Stimulated activated naive CD8-positive, alpha-beta T cell treated with anti-CD3 and anti-CD28 coated beads, Interleukin-15, amount 100 ng/mL, for 72 hours (primary cell): ENCODE measurements at regions not wholly inside any gene's neighbourhood (a gene's known extent, or its start where the extent isn't known, plus 50 kb on each side); places are given as distances from the start of the nearest gene placed in this dataset.

Source experiments
- ATAC-seq: fragments of 150-1000 bp; cut with Tn5 transposase; 2 replicates; pipeline ENCODE4 v1.10.0; 2021; ENCODE audit warnings: mild to moderate bottlenecking, moderate library complexity
- DNase-seq, 2 donors: peaks; one replicate each; pipeline ENCODE4 v3.0.0; 2021 to 2022
- H3K27ac Mint-ChIP-seq, 2 donors: one replicate each; pipeline ENCODE4 v1.8.0; 2022; ENCODE audit warnings: mild to moderate bottlenecking in 2 of 2, mixed read lengths in 2 of 2, moderate library complexity in 2 of 2
- H3K27me3 Mint-ChIP-seq: one replicate; pipeline ENCODE4 v1.8.0; 2022; ENCODE audit warnings: mixed read lengths
- H3K4me1 Mint-ChIP-seq: one replicate; pipeline ENCODE4 v1.8.0; 2022; ENCODE audit warnings: mild to moderate bottlenecking, mixed read lengths
- H3K4me3 Mint-ChIP-seq, 2 donors: one replicate each; pipeline ENCODE4 v1.8.0; 2022; ENCODE audit warnings: mild to moderate bottlenecking in 2 of 2, mixed read lengths in 2 of 2, moderate library complexity in 1 of 2
- H3K9me3 Mint-ChIP-seq, 2 donors: one replicate each; pipeline ENCODE4 v1.8.0; 2022; ENCODE audit warnings: mixed read lengths in 2 of 2

GRCh38 chr17:77666462-77666861 lies 292.0 kb upstream of the TNRC6C start:
- Mint-ChIP-seq H3K27me3 (no peaks in the 10 kb centered on the region), H3K4me1 (peaks cover 43% of the 10 kb centered on the region), H3K27ac (peak overlapping the region; percentile 97 to 98), H3K4me3 (peak overlapping the region; percentile 86 to 96), H3K9me3 (peaks cover 27 to 28% of the 10 kb centered on the region in 2 donors)
- DNase-seq (peak in 1 of 2 donors; percentile 15), ATAC-seq (peak; percentile 34)

DNA sequence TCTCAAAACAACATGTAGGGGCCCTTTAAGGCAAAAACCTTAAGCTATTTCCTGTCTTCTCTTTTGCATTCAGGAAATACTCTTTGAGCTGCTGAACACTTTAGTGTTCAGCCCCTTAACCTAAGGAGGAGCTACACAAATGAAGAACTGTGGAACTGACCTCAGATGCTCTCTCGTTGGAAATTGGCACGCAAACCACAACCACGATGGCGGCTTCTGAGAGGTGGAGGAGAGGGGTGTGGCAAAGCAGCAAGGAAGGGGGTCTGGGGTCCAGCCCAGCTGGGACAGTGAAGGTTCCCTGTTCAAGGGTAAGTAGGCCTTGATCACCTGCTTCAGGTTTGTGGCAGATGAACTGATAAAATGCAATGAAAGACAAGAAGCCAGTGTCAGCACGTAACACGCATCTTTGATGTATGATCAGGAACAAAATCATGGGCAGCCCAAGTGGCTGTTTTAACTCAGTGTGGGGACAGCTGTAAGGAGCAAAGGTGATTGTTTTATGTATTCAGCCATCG lies 291.6 kb upstream of the TNRC6C start:
- Mint-ChIP-seq H3K4me1 (peaks cover 43% of the 10 kb centered on the region), H3K27me3 (no peaks in the 10 kb centered on the region), H3K27ac (peak overlapping the region; percentile 97 to 98), H3K9me3 (peaks cover 27 to 28% of the 10 kb centered on the region in 2 donors), H3K4me3 (peak overlapping the region; percentile 86 to 96)
- ATAC-seq (peak; percentile 96), DNase-seq (peak; percentile 75 to 81)

DNA sequence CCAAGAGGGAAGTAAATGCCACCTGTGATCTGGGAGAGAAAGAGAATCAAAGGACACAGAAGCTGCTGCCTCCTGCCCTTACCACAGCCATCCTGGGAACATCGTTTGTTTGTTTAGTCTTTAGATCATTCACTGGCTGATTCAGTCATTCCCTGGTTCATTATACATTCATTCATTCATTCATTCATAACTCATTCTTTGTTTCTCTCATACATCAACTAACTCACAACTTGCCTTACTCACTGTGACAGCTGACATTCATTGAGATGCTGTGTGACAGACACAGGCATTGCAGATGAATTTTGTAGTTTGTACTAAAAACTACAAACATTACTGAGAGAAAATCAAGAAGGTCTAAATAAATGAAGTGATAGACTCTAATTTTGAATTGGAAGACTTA lies 291.0 kb upstream of the TNRC6C start:
- H3K4me3 Mint-ChIP-seq: peak overlapping the region; percentile 86 to 96
- H3K27me3 Mint-ChIP-seq: no peaks in the 10 kb centered on the region
- ATAC-seq: peak; percentile 39
- peak overlapping the region; percentile 97 to 98 for H3K27ac Mint-ChIP-seq
- no peak for DNase-seq
- H3K4me1 Mint-ChIP-seq: peaks cover 43% of the 10 kb centered on the region
- H3K9me3 Mint-ChIP-seq: peaks cover 27 to 28% of the 10 kb centered on the region in 2 donors

- Mint-ChIP-seq H3K27ac (peak overlapping the region in 1 of 2 donors; percentile 74), H3K9me3 (peaks cover 27 to 28% of the 10 kb centered on the region in 2 donors), H3K4me1 (peaks cover 43% of the 10 kb centered on the region), H3K27me3 (no peaks in the 10 kb centered on the region), H3K4me3 (peak overlapping the region; percentile 49 to 76)
- ATAC-seq (no peak), DNase-seq (no peak)
Measured at GRCh38 chr17:77668518-77668917, 290.0 kb upstream of the TNRC6C start.

DNA sequence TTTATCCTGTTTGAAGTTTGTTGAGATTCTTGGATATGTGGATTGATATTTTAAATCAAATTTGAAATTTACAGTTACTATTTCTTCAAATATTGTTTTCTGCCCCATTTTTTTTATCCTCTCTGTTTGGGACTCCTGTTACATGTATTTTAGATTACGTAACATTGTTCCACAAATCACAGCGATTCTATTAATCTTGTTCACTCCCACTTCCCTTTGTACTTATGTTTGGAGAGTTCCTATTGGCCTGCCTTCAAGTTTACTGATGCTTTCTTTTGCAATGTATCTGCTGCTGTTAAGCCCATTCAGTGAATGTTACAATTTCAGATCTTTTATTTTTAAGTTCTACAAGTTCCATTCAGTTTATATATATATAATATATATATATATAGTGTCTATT lies 288.3 kb upstream of the TNRC6C start:
- ATAC-seq: no peak
- H3K27ac Mint-ChIP-seq: no peak overlapping the region
- DNase-seq: no peak
- H3K9me3 Mint-ChIP-seq: peaks cover 24 to 25% of the 10 kb centered on the region in 2 donors
- peaks cover 40% of the 10 kb centered on the region for H3K4me1 Mint-ChIP-seq
- H3K4me3 Mint-ChIP-seq: no peak overlapping the region
- no peaks in the 10 kb centered on the region for H3K27me3 Mint-ChIP-seq

DNA sequence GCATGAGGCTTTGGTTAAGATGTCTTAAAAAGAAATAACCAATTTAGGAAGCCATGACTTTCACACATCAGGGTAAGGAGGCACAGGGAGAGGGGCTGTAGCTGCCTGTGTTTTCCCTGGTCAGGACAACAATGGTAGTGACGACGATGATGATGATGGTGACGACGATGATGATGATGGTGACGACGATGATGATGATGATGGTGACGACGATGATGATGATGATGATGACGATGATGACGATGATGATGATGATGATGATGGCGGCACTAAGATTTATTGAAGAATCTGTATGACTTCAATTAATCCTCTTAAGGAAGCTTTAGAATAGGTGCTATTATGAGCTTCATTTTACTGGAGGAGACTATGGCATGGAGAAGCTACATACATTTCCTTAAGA lies 284.1 kb upstream of the TNRC6C start:
- H3K27ac Mint-ChIP-seq: no peak overlapping the region
- no peak overlapping the region for H3K4me3 Mint-ChIP-seq
- ATAC-seq (no peak), DNase-seq (no peak)
- no peaks in the 10 kb centered on the region for H3K4me1 Mint-ChIP-seq
- H3K9me3 Mint-ChIP-seq: peaks cover under 1 to 4% of the 10 kb centered on the region in 2 donors
- H3K27me3 Mint-ChIP-seq: no peaks in the 10 kb centered on the region

- Mint-ChIP-seq H3K4me3 (no peak overlapping the region), H3K4me1 (no peaks in the 10 kb centered on the region), H3K27ac (peak overlapping the region in 1 of 2 donors; percentile 51), H3K27me3 (no peaks in the 10 kb centered on the region), H3K9me3 (no peaks in the 10 kb centered on the region)
- DNase-seq (no peak), ATAC-seq (no peak)
Measured at GRCh38 chr17:77675411-77675810, 283.1 kb upstream of the TNRC6C start.

DNA sequence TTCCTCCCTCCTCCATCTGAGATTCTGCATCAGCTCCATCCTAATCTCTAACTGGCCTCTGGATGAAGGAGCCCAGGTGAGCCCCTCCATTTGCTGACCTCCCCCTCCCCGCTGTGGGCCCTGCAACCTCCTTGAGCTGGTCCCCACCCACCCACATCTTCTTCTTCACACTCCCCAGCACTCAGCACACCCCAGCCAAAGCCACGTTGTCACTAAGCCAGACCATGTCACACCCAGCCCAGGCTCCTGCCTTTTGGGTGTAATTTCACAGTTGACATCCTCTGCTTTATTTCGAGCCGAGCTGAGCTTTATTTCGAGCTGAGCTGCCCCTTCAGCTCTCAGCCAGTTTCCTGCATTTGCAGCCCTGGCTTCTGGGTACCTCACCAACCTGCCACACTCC lies 282.7 kb upstream of the TNRC6C start:
- Mint-ChIP-seq H3K9me3 (no peaks in the 10 kb centered on the region), H3K4me3 (no peak overlapping the region), H3K4me1 (no peaks in the 10 kb centered on the region), H3K27ac (peak overlapping the region in 1 of 2 donors; percentile 51), H3K27me3 (no peaks in the 10 kb centered on the region)
- DNase-seq: no peak
- no peak for ATAC-seq

GRCh38 chr17:77676237-77676661 lies 282.3 kb upstream of the TNRC6C start:
- no peak overlapping the region for H3K4me3 Mint-ChIP-seq
- no peak for ATAC-seq
- no peak overlapping the region for H3K27ac Mint-ChIP-seq
- no peaks in the 10 kb centered on the region for H3K9me3 Mint-ChIP-seq
- no peak for DNase-seq
- H3K4me1 Mint-ChIP-seq: no peaks in the 10 kb centered on the region
- no peaks in the 10 kb centered on the region for H3K27me3 Mint-ChIP-seq

GRCh38 chr17:77677211-77677610 lies 281.3 kb upstream of the TNRC6C start:
- ATAC-seq (no peak), DNase-seq (no peak)
- Mint-ChIP-seq H3K27me3 (no peaks in the 10 kb centered on the region), H3K27ac (no peak overlapping the region), H3K4me1 (no peaks in the 10 kb centered on the region), H3K4me3 (no peak overlapping the region), H3K9me3 (no peaks in the 10 kb centered on the region)

DNA sequence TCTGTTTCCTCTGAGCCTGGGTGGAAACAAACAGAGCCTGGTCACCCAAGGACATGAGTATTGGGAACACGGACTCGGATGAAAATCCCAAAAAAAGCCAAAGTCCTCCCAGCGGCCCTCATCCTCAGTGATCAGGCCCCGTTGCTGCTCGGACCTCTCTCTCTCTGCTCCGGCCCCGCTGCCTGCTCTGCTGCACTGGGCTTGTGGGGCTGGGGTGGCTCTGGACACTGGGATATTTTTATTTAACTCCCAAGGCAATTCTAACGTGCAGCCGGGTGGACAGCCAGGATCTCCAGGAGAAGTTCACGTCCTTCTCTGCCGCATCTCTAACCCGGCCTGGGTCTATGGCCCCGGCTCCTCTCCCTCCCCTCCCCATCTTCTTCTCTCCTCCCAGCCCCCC lies 280.9 kb upstream of the TNRC6C start:
- no peak for DNase-seq
- Mint-ChIP-seq H3K4me1 (no peaks in the 10 kb centered on the region), H3K27me3 (no peaks in the 10 kb centered on the region), H3K27ac (no peak overlapping the region), H3K4me3 (no peak overlapping the region), H3K9me3 (no peaks in the 10 kb centered on the region)
- ATAC-seq: no peak

- DNase-seq: no peak
- H3K27me3 Mint-ChIP-seq: no peaks in the 10 kb centered on the region
- H3K27ac Mint-ChIP-seq: no peak overlapping the region
- H3K4me3 Mint-ChIP-seq: no peak overlapping the region
- ATAC-seq: no peak
- no peaks in the 10 kb centered on the region for H3K9me3 Mint-ChIP-seq
- H3K4me1 Mint-ChIP-seq: no peaks in the 10 kb centered on the region
Measured at GRCh38 chr17:77679589-77679988, 278.9 kb upstream of the TNRC6C start.

GRCh38 chr17:77681861-77682260 lies 276.6 kb upstream of the TNRC6C start:
- Mint-ChIP-seq H3K4me3 (no peak overlapping the region), H3K4me1 (no peaks in the 10 kb centered on the region), H3K27me3 (no peaks in the 10 kb centered on the region), H3K9me3 (no peaks in the 10 kb centered on the region), H3K27ac (no peak overlapping the region)
- ATAC-seq: no peak
- no peak for DNase-seq

DNA sequence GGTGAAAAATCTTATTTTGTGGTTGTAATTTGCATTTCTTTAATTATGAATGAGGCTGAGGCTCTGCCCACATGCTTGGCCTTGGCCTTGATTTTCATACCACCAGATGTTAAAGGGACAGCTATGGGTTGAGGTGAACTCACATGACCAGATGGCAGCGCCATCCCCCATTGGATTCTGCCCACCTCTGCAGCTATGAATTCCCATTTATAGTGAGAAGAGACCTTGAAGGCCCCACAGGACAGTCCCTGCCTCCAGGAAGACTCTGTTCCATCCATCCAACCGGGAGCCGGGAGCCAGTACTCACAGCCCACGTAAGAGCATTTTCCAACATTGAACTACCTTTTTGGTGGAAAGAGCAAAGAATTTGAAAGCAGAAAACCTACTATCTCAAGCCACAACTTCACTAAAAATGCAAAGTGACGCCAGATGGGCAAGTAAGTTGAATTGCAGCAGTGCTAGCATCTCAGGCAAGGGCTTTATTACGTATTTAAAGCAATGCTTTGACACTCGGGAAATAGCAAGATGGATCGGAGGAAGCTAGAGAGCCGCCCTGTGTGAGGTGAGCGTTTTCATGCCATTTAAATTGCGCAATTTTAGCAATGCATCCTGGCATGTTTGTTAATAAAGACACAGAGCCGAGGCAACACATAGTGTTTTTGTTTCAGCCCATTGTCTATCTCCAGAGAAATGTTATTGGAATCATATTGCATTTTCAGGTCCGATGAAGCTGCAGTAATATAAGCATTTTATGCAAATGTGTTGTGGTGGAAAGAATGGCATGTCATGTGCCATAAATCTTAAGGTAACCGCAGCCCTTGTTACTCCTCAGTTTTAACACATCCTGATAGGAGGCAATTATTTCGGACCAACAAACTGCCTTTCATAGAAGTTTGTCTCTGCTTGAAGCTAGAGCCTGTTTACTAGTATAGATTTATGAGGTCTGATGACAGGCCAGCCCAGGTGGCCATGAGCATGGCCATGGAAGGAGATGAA lies 273.4 kb upstream of the TNRC6C start:
- Mint-ChIP-seq H3K27me3 (no peaks in the 10 kb centered on the region), H3K4me1 (no peaks in the 10 kb centered on the region), H3K4me3 (no peak overlapping the region), H3K27ac (no peak overlapping the region), H3K9me3 (no peaks in the 10 kb centered on the region)
- no peak for DNase-seq
- no peak for ATAC-seq

GRCh38 chr17:77685881-77686486 lies 272.5 kb upstream of the TNRC6C start:
- no peaks in the 10 kb centered on the region for H3K9me3 Mint-ChIP-seq
- DNase-seq (no peak), ATAC-seq (no peak)
- H3K27me3 Mint-ChIP-seq: no peaks in the 10 kb centered on the region
- peaks cover 4% of the 10 kb centered on the region for H3K4me1 Mint-ChIP-seq
- no peak overlapping the region for H3K4me3 Mint-ChIP-seq
- peak overlapping the region in 1 of 2 donors; percentile 52 for H3K27ac Mint-ChIP-seq

GRCh38 chr17:77686903-77687302 lies 271.6 kb upstream of the TNRC6C start:
- Mint-ChIP-seq H3K9me3 (no peaks in the 10 kb centered on the region), H3K4me3 (no peak overlapping the region), H3K27ac (no peak overlapping the region), H3K27me3 (no peaks in the 10 kb centered on the region), H3K4me1 (peaks cover 13% of the 10 kb centered on the region)
- ATAC-seq: no peak
- DNase-seq: no peak
